ENCODE measurements at regions not wholly inside any gene's neighbourhood (a gene's known extent, or its start where the extent isn't known, plus 50 kb on each side); places are given as distances from the start of the nearest gene placed in this dataset.
"Not testable (repeated sequence)": the region's sequence is repeated elsewhere in the genome, so short reads cannot be mapped to it uniquely, and the experiment has no call there.

DNA sequence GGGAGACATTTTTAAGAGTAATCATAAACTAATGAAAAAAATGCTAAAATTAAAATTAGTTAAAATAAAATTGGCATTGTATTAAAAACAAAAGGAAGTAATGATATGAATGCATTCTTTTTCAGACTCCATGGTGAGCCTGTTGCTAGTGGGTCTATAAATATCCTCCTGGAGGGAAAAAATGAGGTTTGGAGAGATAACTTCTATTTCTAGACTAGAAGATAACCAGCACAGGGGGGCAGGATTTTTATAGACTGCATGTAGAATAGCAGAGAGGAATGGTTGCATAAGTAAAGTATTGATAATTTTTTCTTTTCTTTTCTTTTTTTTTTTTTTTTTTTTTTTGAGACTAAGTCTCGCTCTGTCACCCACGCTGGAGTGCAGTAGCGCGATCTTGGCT is 835.8 kb upstream of the VRK2 start:
- Histone ChIP-seq H3K4me3 (no peak overlapping the region), H3K9me3 (peaks cover 5% of the 10 kb centered on the region), H3K4me1 (ENCODE audit: low read depth) (no peaks in the 10 kb centered on the region), H3K36me3 (ENCODE audit: low read depth) (no peaks in the 10 kb centered on the region)
- ATAC-seq: no peak
- TF ChIP-seq, protein P1, sequence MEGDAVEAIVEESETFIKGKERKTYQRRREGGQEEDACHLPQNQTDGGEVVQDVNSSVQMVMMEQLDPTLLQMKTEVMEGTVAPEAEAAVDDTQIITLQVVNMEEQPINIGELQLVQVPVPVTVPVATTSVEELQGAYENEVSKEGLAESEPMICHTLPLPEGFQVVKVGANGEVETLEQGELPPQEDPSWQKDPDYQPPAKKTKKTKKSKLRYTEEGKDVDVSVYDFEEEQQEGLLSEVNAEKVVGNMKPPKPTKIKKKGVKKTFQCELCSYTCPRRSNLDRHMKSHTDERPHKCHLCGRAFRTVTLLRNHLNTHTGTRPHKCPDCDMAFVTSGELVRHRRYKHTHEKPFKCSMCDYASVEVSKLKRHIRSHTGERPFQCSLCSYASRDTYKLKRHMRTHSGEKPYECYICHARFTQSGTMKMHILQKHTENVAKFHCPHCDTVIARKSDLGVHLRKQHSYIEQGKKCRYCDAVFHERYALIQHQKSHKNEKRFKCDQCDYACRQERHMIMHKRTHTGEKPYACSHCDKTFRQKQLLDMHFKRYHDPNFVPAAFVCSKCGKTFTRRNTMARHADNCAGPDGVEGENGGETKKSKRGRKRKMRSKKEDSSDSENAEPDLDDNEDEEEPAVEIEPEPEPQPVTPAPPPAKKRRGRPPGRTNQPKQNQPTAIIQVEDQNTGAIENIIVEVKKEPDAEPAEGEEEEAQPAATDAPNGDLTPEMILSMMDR (IDR thresholded peaks at IDR 0.05): no peak
- DNase-seq: no peak
- intact Hi-C loops (cut with DNase I, micrococcal nuclease): no loop called here

DNA sequence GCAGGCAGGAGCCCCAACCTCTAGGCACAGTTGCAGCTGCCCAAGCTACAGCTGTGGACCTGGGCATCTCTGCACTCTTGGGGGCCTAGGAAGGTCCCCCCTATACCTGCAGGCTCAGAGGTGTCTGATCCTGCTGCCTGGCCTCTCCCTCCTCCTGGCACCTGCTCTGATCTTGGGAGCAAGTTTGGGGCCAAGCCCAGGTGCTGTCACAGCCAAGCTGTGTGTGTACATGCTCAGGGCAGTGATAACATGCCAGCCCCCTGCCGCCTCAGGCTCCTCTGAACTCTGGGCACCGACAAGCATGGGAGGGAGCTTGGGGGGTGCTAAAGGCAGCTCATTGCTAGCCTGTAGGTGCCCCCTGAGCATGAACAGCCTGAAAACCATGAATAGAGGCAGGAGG is 829.6 kb upstream of the VRK2 start:
- TF ChIP-seq, protein P1 (IDR thresholded peaks at IDR 0.05): no peak

DNA sequence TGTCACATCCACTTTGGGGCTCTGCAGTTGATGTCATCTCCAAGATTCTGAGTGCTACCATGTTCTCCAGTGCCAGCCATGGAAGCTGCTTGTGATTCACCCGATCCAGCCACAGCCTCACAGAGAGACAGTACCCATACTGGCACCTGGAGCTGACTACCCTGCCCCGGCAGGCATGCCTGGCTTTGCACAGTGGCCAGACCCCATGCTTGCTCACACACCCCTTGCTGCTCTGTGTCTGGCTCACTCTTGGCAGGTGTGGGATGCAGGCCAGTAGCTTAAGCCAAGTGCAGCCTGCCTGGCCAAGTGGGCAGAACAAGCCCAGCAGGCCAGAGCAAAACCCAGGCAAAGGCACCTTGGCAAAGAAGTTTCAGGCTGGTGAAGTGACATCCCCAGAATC is 828.4 kb upstream of the VRK2 start:
- intact Hi-C loops (cut with DNase I, micrococcal nuclease): no loop called here
- H3K4me3 ChIP-seq: no peak overlapping the region
- ATAC-seq: no peak

More for the DNA sequence above, 829.6 kb upstream of the VRK2 start:
- Histone ChIP-seq H3K36me3 (ENCODE audit: low read depth) (no peaks in the 10 kb centered on the region), H3K4me3 (no peak overlapping the region), H3K9me3 (peaks cover 37% of the 10 kb centered on the region), H3K4me1 (ENCODE audit: low read depth) (no peaks in the 10 kb centered on the region)
- intact Hi-C loops (cut with DNase I, micrococcal nuclease): no loop called here
- ATAC-seq: no peak
- DNase-seq: no peak

DNA sequence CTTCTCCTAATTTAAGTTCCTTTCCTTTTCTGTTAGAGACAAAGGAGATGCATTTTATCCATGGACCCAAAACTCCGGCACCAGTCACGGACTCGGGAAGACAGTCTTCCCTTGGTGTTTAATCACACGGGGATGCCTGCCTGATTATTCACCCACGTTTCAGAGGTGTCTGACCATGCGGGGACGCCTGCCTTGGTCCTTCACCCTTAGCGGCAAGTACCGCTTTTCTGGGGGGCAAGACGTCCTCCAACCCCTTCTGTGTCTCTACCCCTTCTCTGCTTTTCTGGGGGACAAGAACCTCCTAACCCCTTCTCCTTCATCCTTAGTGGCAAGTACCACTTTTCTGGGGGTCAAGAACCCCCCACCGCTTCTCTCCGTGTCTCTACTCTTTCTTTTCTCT is 816.9 kb upstream of the VRK2 start:
- H3K4me1 ChIP-seq (ENCODE audit: low read depth); DNase-seq; ATAC-seq; H3K9me3 ChIP-seq; H3K36me3 ChIP-seq (ENCODE audit: low read depth); intact Hi-C loops (cut with DNase I, micrococcal nuclease); H3K4me3 ChIP-seq: not testable (repeated sequence)

More for the DNA sequence above, 828.4 kb upstream of the VRK2 start:
- no peaks in the 10 kb centered on the region for H3K36me3 ChIP-seq (ENCODE audit: low read depth)
- TF ChIP-seq, protein P1 (IDR thresholded peaks at IDR 0.05): no peak
- no peak for DNase-seq
- H3K4me1 ChIP-seq (ENCODE audit: low read depth): no peaks in the 10 kb centered on the region
- H3K9me3 ChIP-seq: peaks cover 37% of the 10 kb centered on the region

DNA sequence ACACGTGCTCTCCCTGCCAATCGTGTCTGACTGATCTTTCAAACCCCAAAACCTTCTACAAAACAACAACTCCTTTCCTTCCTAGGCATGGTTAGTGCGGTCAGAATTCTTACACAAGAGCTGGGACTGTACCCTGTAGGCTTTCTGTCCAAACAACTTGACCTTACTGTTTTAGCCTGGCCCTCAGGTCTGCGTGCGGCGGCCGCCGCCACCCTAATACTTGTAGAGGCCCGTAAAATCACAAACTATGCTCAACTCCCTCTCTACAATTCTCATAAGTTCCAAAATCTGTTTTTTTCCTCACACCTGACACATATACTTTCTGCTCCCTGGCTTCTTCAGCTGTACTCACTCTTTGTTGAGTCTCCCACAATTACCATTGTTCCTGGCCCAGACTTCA is 814.3 kb upstream of the VRK2 start:
- not testable (repeated sequence) for H3K4me1 ChIP-seq (ENCODE audit: low read depth); ATAC-seq

DNA sequence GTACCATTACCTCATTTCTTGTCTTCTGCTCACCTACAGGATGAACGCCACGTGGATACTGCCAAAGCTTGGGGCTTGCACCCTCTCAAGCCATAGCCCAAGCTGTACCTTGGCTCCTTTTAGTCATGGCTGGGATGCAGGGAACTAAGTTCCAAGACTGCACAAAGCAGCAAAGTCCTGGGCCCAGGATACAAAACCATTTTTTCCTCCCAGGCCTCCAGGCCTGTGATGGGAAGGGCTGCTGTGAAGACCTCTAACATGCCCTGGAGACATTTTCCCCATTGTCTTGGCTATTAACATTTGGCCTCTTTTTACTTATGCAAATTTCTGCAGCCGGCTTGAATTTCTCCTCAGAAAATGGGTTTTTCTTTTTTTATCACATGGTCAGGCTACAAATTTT is 795.1 kb upstream of the VRK2 start:
- intact Hi-C loops (cut with DNase I, micrococcal nuclease); H3K36me3 ChIP-seq (ENCODE audit: low read depth); H3K4me3 ChIP-seq; H3K4me1 ChIP-seq (ENCODE audit: low read depth); DNase-seq; ATAC-seq: not testable (repeated sequence)
- peaks cover 23% of the 10 kb centered on the region for H3K9me3 ChIP-seq

More for the DNA sequence above, 814.3 kb upstream of the VRK2 start:
- DNase-seq; H3K36me3 ChIP-seq (ENCODE audit: low read depth); intact Hi-C loops (cut with DNase I, micrococcal nuclease); H3K9me3 ChIP-seq; H3K4me3 ChIP-seq: not testable (repeated sequence)

DNA sequence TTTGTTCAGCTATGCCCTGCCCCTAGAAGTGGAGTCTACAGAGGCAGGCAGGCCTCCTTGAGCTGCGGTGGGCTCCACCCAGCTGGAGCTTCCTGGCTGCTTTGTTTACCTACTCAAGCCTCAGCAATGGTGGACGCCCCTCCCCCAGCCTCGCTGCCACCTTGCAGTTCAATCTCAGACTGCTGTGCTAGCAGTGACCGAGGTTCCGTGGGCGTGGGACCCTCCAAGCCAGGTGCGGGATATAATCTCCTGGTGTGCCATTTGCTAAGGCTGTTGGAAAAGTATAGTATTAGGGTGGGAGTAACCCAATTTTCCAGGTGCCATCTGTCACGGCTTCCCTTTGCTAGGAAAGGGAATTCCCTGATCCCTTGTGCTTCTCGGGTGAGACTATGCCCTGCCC is 770.2 kb upstream of the VRK2 start:
- ATAC-seq; H3K4me1 ChIP-seq (ENCODE audit: low read depth); H3K4me3 ChIP-seq; H3K36me3 ChIP-seq (ENCODE audit: low read depth); intact Hi-C loops (cut with DNase I, micrococcal nuclease); DNase-seq: not testable (repeated sequence)
- H3K9me3 ChIP-seq: peaks cover 19% of the 10 kb centered on the region

DNA sequence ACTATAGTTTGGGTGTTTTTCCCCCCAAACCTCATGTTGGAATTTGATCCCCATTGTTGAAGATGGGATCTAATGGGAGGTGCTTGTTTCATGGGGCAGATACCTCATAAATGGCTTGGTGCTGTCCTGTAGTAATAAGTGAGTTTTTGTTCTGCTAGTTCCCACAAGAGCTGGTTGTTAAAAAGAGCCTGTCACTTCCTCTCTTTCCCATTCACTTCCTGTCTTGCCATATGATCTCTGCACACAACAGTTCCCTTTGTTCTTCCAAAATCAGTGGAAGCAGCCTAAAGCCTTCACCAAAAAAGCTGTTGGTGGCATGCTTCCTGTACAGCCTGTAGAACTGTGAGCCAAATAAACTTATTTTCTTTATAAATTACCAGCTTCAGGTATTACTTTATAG is 768.2 kb upstream of the VRK2 start:
- TF ChIP-seq, protein P1 (IDR thresholded peaks at IDR 0.05): no peak
- Histone ChIP-seq H3K4me3 (no peak overlapping the region), H3K4me1 (ENCODE audit: low read depth) (no peaks in the 10 kb centered on the region), H3K36me3 (ENCODE audit: low read depth) (no peaks in the 10 kb centered on the region), H3K9me3 (peaks cover 19% of the 10 kb centered on the region)
- intact Hi-C loops (cut with DNase I, micrococcal nuclease): no loop called here
- DNase-seq (no peak), ATAC-seq (no peak)
